A673 (cell line): ENCODE measurements at regions not wholly inside any gene's neighbourhood (a gene's known extent, or its start where the extent isn't known, plus 50 kb on each side); places are given as distances from the start of the nearest gene placed in this dataset.

Experiments
- BruUV-seq: library from RNA; stranded (reverse); fragments of 400-500 nt; replicated peaks from 2 replicates; lab custom pipeline; 2021; lab: Mats Ljungman, UMichigan
- CTCF ChIA-PET: fragments of 300-600 bp; sonication (Branson Sonifier 250); formaldehyde crosslinking; loops from one replicate; lab custom pipeline; 2022; ENCODE audit warnings: antibody characterized with exemption; lab: Charles Lee
- POLR2A ChIA-PET: fragments of 300-600 bp; sonication (Branson Sonifier 250); formaldehyde crosslinking; loops from one replicate; lab custom pipeline; 2022; ENCODE audit warnings: antibody characterized with exemption; ENCODE audit not compliant: low non-redundant PET; lab: Charles Lee
- DNase-seq: peaks from one replicate; pipeline ENCODE4 v3.0.0-alpha.2; 2015; ENCODE audit warnings: low spot score
- H3K27ac ChIP-seq: fragments of 200-600 bp; sonication (generic); 2 replicates; pipeline ENCODE4 v1.5.1; 2016; ENCODE audit warnings: mixed run types, low read depth, mild to moderate bottlenecking, mixed read lengths, antibody characterized with exemption, low read length; ENCODE audit not compliant: poor library complexity, severe bottlenecking
- H3K27me3 ChIP-seq: fragments of 200-600 bp; sonication (generic); replicated peaks from 2 replicates; pipeline ENCODE4 v1.6.1; 2017; ENCODE audit warnings: mixed run types, low read depth, mild to moderate bottlenecking, mixed read lengths, antibody characterized with exemption, low read length; ENCODE audit not compliant: insufficient read depth, poor library complexity
- H3K36me3 ChIP-seq: fragments of 200-600 bp; sonication (generic); 2 replicates; pipeline ENCODE4 v1.6.1; 2016; ENCODE audit warnings: mixed run types, mild to moderate bottlenecking, mixed read lengths, antibody characterized with exemption, low read length; ENCODE audit not compliant: insufficient read depth, poor library complexity, severe bottlenecking
- H3K4me1 ChIP-seq: fragments of 200-600 bp; sonication (generic); 2 replicates; pipeline ENCODE4 v1.6.1; 2017; ENCODE audit warnings: mixed run types, mild to moderate bottlenecking, mixed read lengths, antibody characterized with exemption, low read length; ENCODE audit not compliant: insufficient read depth, poor library complexity, severe bottlenecking
- H3K4me3 ChIP-seq: fragments of 200-600 bp; sonication (generic); 2 replicates; pipeline ENCODE4 v1.5.1; 2016; ENCODE audit warnings: low read depth, mixed run types, mild to moderate bottlenecking, mixed read lengths, low read length; ENCODE audit not compliant: poor library complexity, severe bottlenecking
- H3K9me3 ChIP-seq: fragments of 200-600 bp; sonication (generic); 2 replicates; pipeline ENCODE4 v1.6.1; 2016; ENCODE audit warnings: mixed run types, low read depth, mild to moderate bottlenecking, mixed read lengths, antibody characterized with exemption, low read length; ENCODE audit not compliant: poor library complexity, severe bottlenecking
- EZH2 ChIP-seq: fragments of 200-600 bp; sonication (generic); IDR thresholded peaks from 2 replicates; pipeline ENCODE4 v1.6.1; 2017; ENCODE audit warnings: borderline replicate concordance, low read depth, mild to moderate bottlenecking, mixed read lengths, antibody characterized with exemption, low read length; ENCODE audit not compliant: poor library complexity, severe bottlenecking
- intact Hi-C: fragments of 100-400 bp; cut with micrococcal nuclease; formaldehyde crosslinking; loops from one replicate; pipeline ENCODE4 v1.10.0; 2022; ENCODE audit not compliant: unreplicated experiment
- TF ChIP-seq, protein P1 (sequence below): fragments of 300-800, 200-600 bp; sonication (generic); conservative IDR thresholded peaks from 2 replicates; pipeline ENCODE4 v1.5.1; 2017; ENCODE audit warnings: low read depth, mild to moderate bottlenecking, antibody characterized with exemption, low read length, moderate library complexity, mixed read lengths

DNA sequence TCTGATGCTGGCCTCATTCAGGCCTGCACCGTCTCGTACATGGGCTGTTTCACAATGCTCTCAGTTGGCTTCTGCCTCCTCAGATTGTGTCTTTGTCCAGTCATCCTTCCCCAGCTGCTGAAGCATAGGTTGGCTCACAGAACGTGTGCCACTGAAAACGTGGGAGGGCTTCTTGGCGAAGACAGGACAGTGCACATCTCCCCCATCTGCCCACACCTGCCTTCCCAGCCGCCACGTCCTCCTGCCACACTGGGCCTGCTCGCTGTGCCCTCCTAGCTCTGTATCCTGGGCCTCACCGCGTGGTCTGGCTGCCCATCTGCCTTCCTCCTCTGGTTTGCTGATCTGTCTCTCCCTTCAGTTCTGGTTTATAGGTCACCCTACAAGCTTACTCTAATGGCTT, 230.0 kb upstream of the TOPAZ1 start:
- intact Hi-C loops = no loop called here

DNA sequence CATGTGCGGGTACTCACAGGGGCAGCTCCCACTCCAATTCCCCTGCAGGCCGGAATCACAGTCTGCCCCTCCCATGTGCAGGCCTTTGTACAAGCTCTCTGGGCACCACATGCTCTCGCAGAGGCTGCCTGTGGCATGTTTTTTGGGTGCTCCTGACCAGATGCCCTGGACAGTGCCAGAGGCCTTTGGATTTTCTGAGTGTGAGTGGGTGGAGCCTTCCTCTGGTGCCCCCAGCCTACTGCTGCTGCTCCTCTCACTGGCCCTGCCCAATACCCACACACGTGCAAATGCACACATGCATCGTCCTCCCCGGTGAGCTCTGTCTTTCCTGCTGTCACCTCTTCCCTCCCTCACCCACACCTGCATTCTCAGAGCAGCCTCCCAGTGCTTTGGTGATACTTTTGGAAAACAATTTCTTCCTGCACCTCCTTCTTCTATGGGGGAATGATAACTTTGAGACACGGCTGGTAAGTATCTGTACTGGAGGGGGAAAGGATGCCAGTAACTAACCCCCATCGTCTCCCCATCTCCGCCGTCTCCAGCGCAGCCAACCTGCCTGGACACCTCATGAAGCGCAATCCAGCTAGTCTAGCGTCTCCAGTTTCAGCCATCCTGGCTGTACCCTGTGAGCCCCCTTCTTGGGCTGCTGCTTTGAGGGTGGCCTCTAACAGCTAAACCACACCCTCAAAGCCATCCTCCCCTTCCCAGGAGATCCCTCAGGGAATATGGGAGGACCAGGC, 229.4 kb upstream of the TOPAZ1 start:
- no peak overlapping the region for H3K4me3 ChIP-seq
- POLR2A ChIA-PET = no interaction called here

More for the DNA sequence above, 230.0 kb upstream of the TOPAZ1 start:
- no peaks in the 10 kb centered on the region for H3K9me3 ChIP-seq
- TF ChIP-seq, protein P1, sequence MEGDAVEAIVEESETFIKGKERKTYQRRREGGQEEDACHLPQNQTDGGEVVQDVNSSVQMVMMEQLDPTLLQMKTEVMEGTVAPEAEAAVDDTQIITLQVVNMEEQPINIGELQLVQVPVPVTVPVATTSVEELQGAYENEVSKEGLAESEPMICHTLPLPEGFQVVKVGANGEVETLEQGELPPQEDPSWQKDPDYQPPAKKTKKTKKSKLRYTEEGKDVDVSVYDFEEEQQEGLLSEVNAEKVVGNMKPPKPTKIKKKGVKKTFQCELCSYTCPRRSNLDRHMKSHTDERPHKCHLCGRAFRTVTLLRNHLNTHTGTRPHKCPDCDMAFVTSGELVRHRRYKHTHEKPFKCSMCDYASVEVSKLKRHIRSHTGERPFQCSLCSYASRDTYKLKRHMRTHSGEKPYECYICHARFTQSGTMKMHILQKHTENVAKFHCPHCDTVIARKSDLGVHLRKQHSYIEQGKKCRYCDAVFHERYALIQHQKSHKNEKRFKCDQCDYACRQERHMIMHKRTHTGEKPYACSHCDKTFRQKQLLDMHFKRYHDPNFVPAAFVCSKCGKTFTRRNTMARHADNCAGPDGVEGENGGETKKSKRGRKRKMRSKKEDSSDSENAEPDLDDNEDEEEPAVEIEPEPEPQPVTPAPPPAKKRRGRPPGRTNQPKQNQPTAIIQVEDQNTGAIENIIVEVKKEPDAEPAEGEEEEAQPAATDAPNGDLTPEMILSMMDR = no peak
- TF ChIP-seq EZH2 = no peak
- no peaks in the 10 kb centered on the region for H3K27me3 ChIP-seq
- DNase-seq = no peak
- POLR2A ChIA-PET = no interaction called here
- H3K4me3 ChIP-seq = no peak overlapping the region
- BruUV-seq = no TSS peak
- H3K27ac ChIP-seq = no peak overlapping the region
- CTCF ChIA-PET = no interaction called here
- no peaks in the 10 kb centered on the region for H3K4me1 ChIP-seq
- no peaks in the 10 kb centered on the region for H3K36me3 ChIP-seq

DNA sequence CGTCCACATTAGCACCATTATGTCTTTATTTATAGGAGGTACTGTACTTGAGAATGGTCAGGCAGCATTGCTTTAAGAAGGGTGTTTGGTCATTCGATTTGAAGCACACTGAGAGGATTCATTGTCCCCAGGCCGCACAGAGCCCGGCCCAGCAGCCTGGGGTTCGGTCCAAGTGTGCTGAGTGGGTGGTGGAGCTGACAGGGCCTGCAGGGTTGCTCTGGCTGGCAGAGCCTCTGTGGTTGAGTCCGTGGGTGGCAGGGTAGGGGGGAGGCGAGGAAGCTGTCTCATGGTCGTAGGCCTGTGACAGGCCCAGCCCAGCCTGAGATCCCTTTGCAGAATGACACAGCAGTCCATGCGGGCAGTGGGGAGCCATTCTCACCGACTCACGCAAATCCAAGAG, 227.7 kb upstream of the TOPAZ1 start:
- no peak for TF ChIP-seq EZH2
- TF ChIP-seq, protein P1 = no peak
- DNase-seq = no peak
- Histone ChIP-seq H3K9me3 (no peaks in the 10 kb centered on the region), H3K4me1 (no peaks in the 10 kb centered on the region), H3K27me3 (no peaks in the 10 kb centered on the region), H3K4me3 (no peak overlapping the region), H3K36me3 (no peaks in the 10 kb centered on the region), H3K27ac (no peak overlapping the region)
- BruUV-seq = no TSS peak
- POLR2A ChIA-PET = no interaction called here
- intact Hi-C loops = no loop called here
- CTCF ChIA-PET = no interaction called here

More for the DNA sequence above, 229.4 kb upstream of the TOPAZ1 start:
- H3K36me3 ChIP-seq = no peaks in the 10 kb centered on the region
- BruUV-seq = no TSS peak
- H3K27ac ChIP-seq = no peak overlapping the region
- TF ChIP-seq, protein P1 = no peak
- TF ChIP-seq EZH2 = no peak
- H3K27me3 ChIP-seq = no peaks in the 10 kb centered on the region
- DNase-seq = no peak
- intact Hi-C loops = no loop called here
- H3K4me1 ChIP-seq = no peaks in the 10 kb centered on the region
- no peaks in the 10 kb centered on the region for H3K9me3 ChIP-seq
- CTCF ChIA-PET = no interaction called here
